ENCODE measurements at regions not wholly inside any gene's neighbourhood (a gene's known extent, or its start where the extent isn't known, plus 50 kb on each side); places are given as distances from the start of the nearest gene placed in this dataset.

DNA sequence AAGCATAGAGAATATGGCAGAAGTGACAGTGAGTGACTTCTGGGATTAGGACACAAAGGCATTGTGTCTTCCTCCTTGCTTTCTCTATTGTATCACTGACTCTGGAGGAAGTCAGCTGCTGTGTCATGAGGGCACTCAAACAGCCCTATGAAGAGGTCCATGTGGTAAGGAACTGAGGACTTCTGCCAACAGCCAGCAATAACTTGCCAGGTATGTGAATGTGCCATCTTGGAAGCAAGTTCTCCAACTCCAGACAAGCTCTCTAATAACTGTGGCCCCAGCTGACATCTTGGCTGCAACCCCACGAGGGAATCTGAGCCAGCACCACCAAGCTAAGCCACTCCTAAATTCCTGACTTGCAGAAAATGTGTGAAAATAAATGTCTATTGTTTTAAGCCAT lies 83.6 kb upstream of the ZBED5 start:
- Histone ChIP-seq H3K9ac (no peak overlapping the region), H3F3A (ENCODE audit: low read depth) (no peaks in the 10 kb centered on the region), H3K36me3 (no peaks in the 10 kb centered on the region), H3K4me2 (no peak overlapping the region), H4K20me1 (ENCODE audit: low read depth) (no peaks in the 10 kb centered on the region), H3K27ac (no peak overlapping the region), H2AFZ (replicated peaks) (no peak overlapping the region), H3K79me2 (ENCODE audit: low read depth) (no peaks in the 10 kb centered on the region), H3K9me3 (ENCODE audit: low read depth) (no peaks in the 10 kb centered on the region), H3K4me1 (no peaks in the 10 kb centered on the region), H3K27me3 (no peaks in the 10 kb centered on the region), H3K4me3 (no peak overlapping the region)
- H3K4me3 Mint-ChIP-seq = no peak overlapping the region
- H3K27ac Mint-ChIP-seq = no peak overlapping the region
- H3K4me1 Mint-ChIP-seq = peaks cover 6% of the 10 kb centered on the region
- H3K27me3 Mint-ChIP-seq (ENCODE audit: insufficient read depth, low read depth) = peaks cover 5% of the 10 kb centered on the region
- no peak for TF ChIP-seq EZH2 (IDR thresholded peaks at IDR 0.05)
- TF ChIP-seq EZH2phosphoT487 (IDR thresholded peaks at IDR 0.05) = no peak
- TF ChIP-seq CTCF (IDR thresholded peaks at IDR 0.05) = no peak
- DNase-seq (ENCODE audit: low spot score) = no peak
- no peaks in the 10 kb centered on the region for H3K36me3 Mint-ChIP-seq
- H3K9me3 Mint-ChIP-seq = no peaks in the 10 kb centered on the region

- Histone ChIP-seq H4K20me1 (ENCODE audit: low read depth) (no peaks in the 10 kb centered on the region), H3F3A (ENCODE audit: low read depth) (no peaks in the 10 kb centered on the region), H3K4me3 (no peak overlapping the region), H3K27ac (no peak overlapping the region), H3K9me3 (ENCODE audit: low read depth) (no peaks in the 10 kb centered on the region), H3K9ac (no peak overlapping the region), H3K27me3 (no peaks in the 10 kb centered on the region), H3K36me3 (no peaks in the 10 kb centered on the region), H3K4me1 (no peaks in the 10 kb centered on the region), H3K4me2 (no peak overlapping the region), H2AFZ (replicated peaks) (no peak overlapping the region), H3K79me2 (ENCODE audit: low read depth) (no peaks in the 10 kb centered on the region)
- peaks cover 4% of the 10 kb centered on the region for H3K4me1 Mint-ChIP-seq
- H3K27me3 Mint-ChIP-seq (ENCODE audit: insufficient read depth, low read depth) = peaks cover 5% of the 10 kb centered on the region
- no peak for DNase-seq (ENCODE audit: low spot score)
- no peak overlapping the region for H3K4me3 Mint-ChIP-seq
- H3K36me3 Mint-ChIP-seq = no peaks in the 10 kb centered on the region
- TF ChIP-seq CTCF (IDR thresholded peaks at IDR 0.05) = no peak
- no peaks in the 10 kb centered on the region for H3K9me3 Mint-ChIP-seq
- H3K27ac Mint-ChIP-seq = no peak overlapping the region
Observed at GRCh38 chr11:10938650-10939387, 81.0 kb upstream of the ZBED5 start.

DNA sequence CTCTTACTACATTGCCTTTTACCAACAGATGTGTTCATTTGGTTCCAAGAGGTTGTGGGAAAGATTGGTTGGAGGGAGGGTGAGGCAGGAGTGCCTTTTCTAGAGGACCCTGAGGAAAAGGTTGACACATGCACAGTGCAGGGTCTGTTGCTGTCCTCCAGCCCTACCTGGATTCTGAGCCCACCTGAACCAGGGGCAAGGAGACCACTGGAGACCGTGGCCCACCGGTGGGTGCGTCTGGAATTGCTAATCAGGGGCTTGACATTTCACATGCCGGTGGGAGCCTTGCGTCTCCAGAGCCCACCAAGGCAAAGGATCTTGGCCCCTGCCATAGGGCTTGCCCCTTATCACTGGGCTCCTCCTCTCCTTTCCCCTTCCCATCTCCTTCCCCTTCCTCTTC lies 80.4 kb upstream of the ZBED5 start:
- Histone ChIP-seq H3F3A (ENCODE audit: low read depth) (peaks cover 3% of the 10 kb centered on the region), H3K4me1 (peaks cover 3% of the 10 kb centered on the region), H3K4me2 (no peak overlapping the region), H3K9me3 (ENCODE audit: low read depth) (no peaks in the 10 kb centered on the region), H2AFZ (replicated peaks) (no peak overlapping the region), H3K27me3 (no peaks in the 10 kb centered on the region), H3K79me2 (ENCODE audit: low read depth) (no peaks in the 10 kb centered on the region), H3K36me3 (no peaks in the 10 kb centered on the region), H3K9ac (no peak overlapping the region), H4K20me1 (ENCODE audit: low read depth) (no peaks in the 10 kb centered on the region), H3K4me3 (no peak overlapping the region), H3K27ac (no peak overlapping the region)
- no peak for DNase-seq (ENCODE audit: low spot score)
- peaks cover 2% of the 10 kb centered on the region for H3K27me3 Mint-ChIP-seq (ENCODE audit: insufficient read depth, low read depth)
- TF ChIP-seq CTCF (IDR thresholded peaks at IDR 0.05) = no peak
- TF ChIP-seq EZH2phosphoT487 (IDR thresholded peaks at IDR 0.05) = no peak
- TF ChIP-seq EZH2 (IDR thresholded peaks at IDR 0.05) = no peak
- H3K4me1 Mint-ChIP-seq = peaks cover 7% of the 10 kb centered on the region
- H3K27ac Mint-ChIP-seq = no peak overlapping the region
- no peaks in the 10 kb centered on the region for H3K9me3 Mint-ChIP-seq
- H3K4me3 Mint-ChIP-seq = no peak overlapping the region
- no peaks in the 10 kb centered on the region for H3K36me3 Mint-ChIP-seq
